ENCODE measurements at regions not wholly inside any gene's neighbourhood (a gene's known extent, or its start where the extent isn't known, plus 50 kb on each side); places are given as distances from the start of the nearest gene placed in this dataset.
"Not testable (repeated sequence)": the region's sequence is repeated elsewhere in the genome, so short reads cannot be mapped to it uniquely, and the experiment has no call there.

DNA sequence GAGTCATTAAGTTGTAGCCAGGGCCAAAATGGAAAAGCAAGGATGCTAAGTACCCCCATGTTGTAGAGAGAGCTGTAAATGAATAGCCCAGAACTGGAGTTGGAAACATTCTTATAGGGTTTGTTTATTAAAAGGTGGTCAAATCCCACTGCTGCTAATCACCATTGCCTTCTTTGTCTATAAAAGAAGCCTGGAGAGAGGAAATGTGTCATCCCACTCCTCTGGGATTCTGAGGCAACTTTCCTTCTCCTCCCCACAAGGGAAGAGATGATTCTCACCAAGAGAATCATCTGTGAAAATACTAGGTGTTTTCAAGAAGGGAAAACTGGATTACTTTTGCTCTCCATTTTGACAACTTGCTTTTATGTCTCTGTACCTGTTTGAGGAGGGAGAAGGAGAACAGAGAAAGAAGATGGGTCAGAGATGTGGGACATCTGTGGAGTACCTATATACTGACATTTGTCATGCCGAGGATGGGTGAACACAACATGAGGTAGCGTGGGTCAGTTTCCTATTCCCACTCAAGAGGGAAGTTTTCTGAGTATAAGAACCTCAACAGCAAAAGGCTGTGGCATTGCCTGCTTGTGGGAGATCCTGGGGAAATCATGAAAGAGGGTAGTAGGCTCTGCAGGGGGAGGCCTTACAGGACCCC is 262.2 kb downstream of the KIF20B start:
- H3K9me3 Mint-ChIP-seq = no peaks in the 10 kb centered on the region
- H3K36me3 Mint-ChIP-seq (ENCODE audit: low read depth) = no peaks in the 10 kb centered on the region
- H3K4me3 Mint-ChIP-seq = no peak overlapping the region
- intact Hi-C loops (cut with micrococcal nuclease) = no loop called here
- no peak overlapping the region for H3K27ac Mint-ChIP-seq
- no peaks in the 10 kb centered on the region for H3K4me1 Mint-ChIP-seq (ENCODE audit: low read depth)
- peaks cover 5% of the 10 kb centered on the region for H3K27me3 Mint-ChIP-seq (ENCODE audit: insufficient read depth)
- DNase-seq (ENCODE audit: low spot score) = no peak

DNA sequence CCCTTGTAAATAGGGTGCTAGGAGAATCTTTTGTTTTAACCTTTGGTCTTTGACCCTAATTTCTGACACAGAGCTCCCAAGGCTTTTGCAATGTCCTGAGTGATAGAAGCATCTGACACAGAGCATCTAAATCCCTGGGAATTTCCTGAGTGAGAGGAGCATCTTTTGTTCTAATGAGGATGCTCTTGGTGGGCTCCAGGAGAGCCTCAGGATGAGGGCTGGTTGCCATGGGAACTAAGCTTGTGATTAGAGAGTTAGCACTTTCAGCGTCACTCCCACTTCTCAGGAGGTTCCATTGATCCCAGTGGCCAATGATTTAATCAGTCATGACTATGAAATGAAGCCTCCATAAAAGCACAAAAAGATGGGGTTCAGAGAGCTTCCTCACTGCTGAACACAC is 264.8 kb downstream of the KIF20B start:
- intact Hi-C loops (cut with micrococcal nuclease) = no loop called here
- H3K9me3 Mint-ChIP-seq = no peaks in the 10 kb centered on the region
- no peak overlapping the region for H3K4me3 Mint-ChIP-seq
- H3K4me1 Mint-ChIP-seq (ENCODE audit: low read depth) = no peaks in the 10 kb centered on the region
- no peaks in the 10 kb centered on the region for H3K36me3 Mint-ChIP-seq (ENCODE audit: low read depth)
- peaks cover 5% of the 10 kb centered on the region for H3K27me3 Mint-ChIP-seq (ENCODE audit: insufficient read depth)
- DNase-seq (ENCODE audit: low spot score) = no peak
- H3K27ac Mint-ChIP-seq = no peak overlapping the region

DNA sequence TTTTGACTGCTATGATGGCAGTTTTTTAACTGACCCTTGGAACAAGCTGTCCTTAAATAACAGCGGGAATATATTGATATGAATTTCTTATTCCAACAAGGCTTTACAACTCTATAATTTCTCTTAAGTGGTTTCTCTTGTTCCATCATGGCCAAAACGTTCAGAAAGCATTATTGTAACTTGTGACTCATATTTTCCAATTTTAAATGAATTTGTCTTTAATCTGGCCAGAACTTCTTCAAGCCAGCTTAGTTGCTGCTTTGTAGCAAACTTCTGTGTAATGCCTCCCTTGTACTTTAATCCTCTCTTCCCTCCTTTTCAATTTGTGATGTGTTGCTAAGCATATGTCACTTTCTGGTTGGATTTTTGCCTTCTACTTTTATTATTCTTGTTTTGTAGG is 271.9 kb downstream of the KIF20B start:
- H3K4me1 Mint-ChIP-seq (ENCODE audit: low read depth) = no peaks in the 10 kb centered on the region
- H3K9me3 Mint-ChIP-seq = no peaks in the 10 kb centered on the region
- H3K4me3 Mint-ChIP-seq = no peak overlapping the region
- DNase-seq (ENCODE audit: low spot score) = no peak
- no peaks in the 10 kb centered on the region for H3K36me3 Mint-ChIP-seq (ENCODE audit: low read depth)
- intact Hi-C loops (cut with micrococcal nuclease) = no loop called here
- H3K27me3 Mint-ChIP-seq (ENCODE audit: insufficient read depth) = peaks cover 3% of the 10 kb centered on the region
- H3K27ac Mint-ChIP-seq = no peak overlapping the region

DNA sequence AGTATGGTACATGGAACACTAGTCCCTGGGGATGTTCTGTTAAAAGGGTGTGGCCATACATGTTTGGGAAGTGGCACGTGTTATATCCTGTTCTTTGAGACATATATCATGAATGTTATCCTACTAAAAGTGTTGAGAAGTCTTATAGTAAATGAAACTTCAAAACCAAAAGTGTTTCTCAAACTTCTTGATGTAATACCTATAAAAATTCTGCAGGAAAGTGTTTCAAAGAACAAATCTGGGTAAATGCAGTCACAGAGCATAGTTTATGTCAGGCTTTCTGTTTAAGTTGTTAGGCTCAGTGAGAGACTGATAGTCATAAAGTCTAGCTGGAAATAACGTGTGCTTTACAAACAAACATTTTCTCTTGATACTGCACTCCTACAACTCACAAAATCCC is 273.7 kb downstream of the KIF20B start:
- H3K9me3 Mint-ChIP-seq = no peaks in the 10 kb centered on the region
- intact Hi-C loops (cut with micrococcal nuclease) = no loop called here
- H3K36me3 Mint-ChIP-seq (ENCODE audit: low read depth) = no peaks in the 10 kb centered on the region
- peaks cover 3% of the 10 kb centered on the region for H3K27me3 Mint-ChIP-seq (ENCODE audit: insufficient read depth)
- no peak overlapping the region for H3K4me3 Mint-ChIP-seq
- no peaks in the 10 kb centered on the region for H3K4me1 Mint-ChIP-seq (ENCODE audit: low read depth)
- DNase-seq (ENCODE audit: low spot score) = no peak
- H3K27ac Mint-ChIP-seq = no peak overlapping the region

DNA sequence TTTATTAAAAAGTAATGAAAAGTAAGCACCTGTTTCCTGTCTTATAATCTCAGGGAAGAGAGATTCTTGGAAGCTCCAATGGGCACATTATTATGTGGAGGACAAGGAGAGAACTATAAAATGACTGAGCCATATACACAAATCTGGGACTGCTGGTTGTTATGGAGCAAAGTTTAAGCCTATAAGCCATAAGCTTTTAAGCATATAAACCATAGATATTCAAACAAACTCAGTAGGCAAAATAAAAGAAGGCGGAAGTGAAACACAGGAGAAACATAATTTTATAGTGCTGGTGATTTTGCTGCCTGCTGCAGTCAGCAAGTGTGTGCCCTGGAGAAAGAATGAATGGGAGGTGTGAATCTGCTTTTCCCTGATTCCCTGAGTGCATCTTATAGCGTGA is 274.4 kb downstream of the KIF20B start:
- no peak for DNase-seq (ENCODE audit: low spot score)
- no peaks in the 10 kb centered on the region for H3K4me1 Mint-ChIP-seq (ENCODE audit: low read depth)
- no peak overlapping the region for H3K27ac Mint-ChIP-seq
- H3K4me3 Mint-ChIP-seq = no peak overlapping the region
- H3K9me3 Mint-ChIP-seq = no peaks in the 10 kb centered on the region
- peaks cover 3% of the 10 kb centered on the region for H3K27me3 Mint-ChIP-seq (ENCODE audit: insufficient read depth)
- intact Hi-C loops (cut with micrococcal nuclease) = no loop called here
- no peaks in the 10 kb centered on the region for H3K36me3 Mint-ChIP-seq (ENCODE audit: low read depth)

DNA sequence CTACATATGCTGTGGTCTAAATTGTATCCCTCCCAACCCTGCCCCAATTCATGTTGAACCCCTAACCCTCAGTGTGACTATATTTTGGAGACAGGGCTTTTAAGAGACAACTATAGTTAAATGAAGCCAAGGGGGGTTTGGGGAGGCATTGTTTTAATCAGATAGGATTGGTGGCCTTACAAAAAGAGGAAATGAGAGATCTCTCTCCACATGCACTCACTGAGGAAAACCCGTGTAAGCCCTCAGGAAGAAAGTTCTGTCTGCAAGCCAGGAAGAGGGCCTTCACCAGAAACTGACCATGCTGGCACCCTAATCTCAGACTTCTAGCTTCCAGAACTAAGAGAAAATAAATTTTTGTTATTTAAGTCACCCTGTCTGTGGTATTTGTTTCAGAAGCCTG is 276.7 kb downstream of the KIF20B start:
- H3K36me3 Mint-ChIP-seq (ENCODE audit: low read depth) = no peaks in the 10 kb centered on the region
- no peak overlapping the region for H3K4me3 Mint-ChIP-seq
- intact Hi-C loops (cut with micrococcal nuclease) = no loop called here
- no peaks in the 10 kb centered on the region for H3K27me3 Mint-ChIP-seq (ENCODE audit: insufficient read depth)
- H3K4me1 Mint-ChIP-seq (ENCODE audit: low read depth) = no peaks in the 10 kb centered on the region
- no peak for DNase-seq (ENCODE audit: low spot score)
- no peak overlapping the region for H3K27ac Mint-ChIP-seq
- no peaks in the 10 kb centered on the region for H3K9me3 Mint-ChIP-seq

DNA sequence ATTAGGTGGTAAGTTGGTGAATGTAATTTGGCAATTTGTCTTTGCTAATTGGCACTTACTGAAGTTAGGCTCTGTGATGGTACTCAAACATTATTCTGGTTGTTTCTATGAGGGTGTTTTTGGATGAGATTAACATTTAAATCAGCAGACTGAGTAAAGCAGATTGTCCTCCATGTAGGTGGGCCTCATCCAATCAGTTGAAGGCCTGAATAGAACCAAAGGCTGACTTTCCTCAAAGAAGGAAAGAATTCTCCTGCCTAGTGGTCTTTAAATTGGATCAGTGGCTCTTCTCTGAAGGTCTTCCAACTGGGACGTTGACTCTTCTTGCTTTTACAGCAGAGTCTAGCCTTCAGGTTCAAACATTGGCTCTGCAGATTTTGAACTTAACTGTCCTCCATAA is 278.3 kb downstream of the KIF20B start:
- no peaks in the 10 kb centered on the region for H3K9me3 Mint-ChIP-seq
- H3K27me3 Mint-ChIP-seq (ENCODE audit: insufficient read depth) = no peaks in the 10 kb centered on the region
- no peaks in the 10 kb centered on the region for H3K4me1 Mint-ChIP-seq (ENCODE audit: low read depth)
- intact Hi-C loops (cut with micrococcal nuclease) = no loop called here
- H3K36me3 Mint-ChIP-seq (ENCODE audit: low read depth) = no peaks in the 10 kb centered on the region
- no peak for DNase-seq (ENCODE audit: low spot score)
- H3K27ac Mint-ChIP-seq = no peak overlapping the region
- no peak overlapping the region for H3K4me3 Mint-ChIP-seq

DNA sequence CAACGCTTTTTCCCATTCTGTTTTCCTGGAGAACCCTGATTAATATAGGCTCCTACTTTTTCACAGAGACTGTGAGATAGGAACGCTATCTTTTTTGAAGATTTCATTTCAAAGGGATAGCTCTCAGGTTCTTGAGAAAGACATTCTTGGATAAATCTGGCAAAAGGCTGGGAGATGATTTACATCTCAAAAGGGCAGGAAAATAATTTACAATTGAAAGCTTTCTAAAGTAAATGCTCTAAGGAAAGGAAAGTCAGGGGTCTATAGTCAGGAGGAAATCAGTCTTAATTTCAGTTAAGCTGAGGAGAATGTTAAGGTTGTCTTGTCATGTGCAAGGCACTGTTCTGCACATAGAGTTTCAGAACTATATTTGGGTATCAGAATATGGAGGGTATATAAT is 278.8 kb downstream of the KIF20B start:
- Mint-ChIP-seq H3K27ac (no peak overlapping the region), H3K4me3 (no peak overlapping the region), H3K4me1 (ENCODE audit: low read depth) (no peaks in the 10 kb centered on the region), H3K36me3 (ENCODE audit: low read depth) (no peaks in the 10 kb centered on the region), H3K9me3 (no peaks in the 10 kb centered on the region), H3K27me3 (ENCODE audit: insufficient read depth) (no peaks in the 10 kb centered on the region)
- intact Hi-C loops (cut with micrococcal nuclease) = no loop called here
- DNase-seq (ENCODE audit: low spot score) = no peak

DNA sequence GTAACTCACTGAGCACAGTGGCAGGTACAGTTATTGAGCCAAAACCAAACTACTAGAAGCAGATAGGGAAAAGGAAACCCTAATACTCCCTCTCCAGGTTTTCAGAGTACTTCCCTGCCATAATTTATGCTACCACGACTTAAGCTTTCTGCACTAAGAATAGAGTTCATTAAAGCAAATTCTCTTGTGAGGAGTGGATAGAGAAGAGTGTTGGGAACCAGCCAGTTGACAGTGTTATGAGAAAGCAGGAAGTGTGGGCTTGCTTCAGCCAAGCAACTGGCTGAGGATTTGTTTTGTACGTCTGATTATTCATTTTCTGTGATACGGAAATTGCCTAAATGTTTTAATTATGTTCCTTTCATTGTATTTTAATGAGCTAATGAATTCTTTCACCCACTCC is 280.5 kb downstream of the KIF20B start:
- H3K9me3 Mint-ChIP-seq = no peaks in the 10 kb centered on the region
- no peak overlapping the region for H3K27ac Mint-ChIP-seq
- H3K27me3 Mint-ChIP-seq (ENCODE audit: insufficient read depth) = no peaks in the 10 kb centered on the region
- DNase-seq (ENCODE audit: low spot score) = no peak
- no peaks in the 10 kb centered on the region for H3K4me1 Mint-ChIP-seq (ENCODE audit: low read depth)
- intact Hi-C loops (cut with micrococcal nuclease) = no loop called here
- no peaks in the 10 kb centered on the region for H3K36me3 Mint-ChIP-seq (ENCODE audit: low read depth)
- H3K4me3 Mint-ChIP-seq = no peak overlapping the region

DNA sequence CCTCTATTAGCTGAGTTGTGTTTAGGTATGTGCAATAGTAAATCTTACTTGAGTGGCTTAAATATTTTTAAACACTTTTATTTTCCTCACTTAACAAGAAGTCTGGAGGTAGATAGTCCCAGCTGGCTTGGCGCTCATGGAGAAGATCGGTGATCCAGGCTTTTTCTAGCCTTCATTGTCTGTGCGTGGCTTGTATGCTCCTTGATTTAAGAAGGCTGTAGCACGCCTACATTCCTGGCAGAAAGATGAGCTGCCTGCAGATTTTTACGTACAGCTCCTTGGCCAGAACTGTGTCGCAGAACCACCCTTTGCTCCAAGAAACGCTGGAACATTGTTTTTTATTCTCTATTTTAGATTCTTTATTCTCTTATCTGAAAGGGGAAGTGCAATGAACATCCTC is 284.1 kb downstream of the KIF20B start:
- H3K4me1 Mint-ChIP-seq (ENCODE audit: low read depth) = no peaks in the 10 kb centered on the region
- H3K36me3 Mint-ChIP-seq (ENCODE audit: low read depth) = no peaks in the 10 kb centered on the region
- DNase-seq (ENCODE audit: low spot score) = no peak
- H3K4me3 Mint-ChIP-seq = no peak overlapping the region
- no peaks in the 10 kb centered on the region for H3K9me3 Mint-ChIP-seq
- H3K27ac Mint-ChIP-seq = no peak overlapping the region
- intact Hi-C loops (cut with micrococcal nuclease) = no loop called here
- H3K27me3 Mint-ChIP-seq (ENCODE audit: insufficient read depth) = peaks cover 2% of the 10 kb centered on the region

DNA sequence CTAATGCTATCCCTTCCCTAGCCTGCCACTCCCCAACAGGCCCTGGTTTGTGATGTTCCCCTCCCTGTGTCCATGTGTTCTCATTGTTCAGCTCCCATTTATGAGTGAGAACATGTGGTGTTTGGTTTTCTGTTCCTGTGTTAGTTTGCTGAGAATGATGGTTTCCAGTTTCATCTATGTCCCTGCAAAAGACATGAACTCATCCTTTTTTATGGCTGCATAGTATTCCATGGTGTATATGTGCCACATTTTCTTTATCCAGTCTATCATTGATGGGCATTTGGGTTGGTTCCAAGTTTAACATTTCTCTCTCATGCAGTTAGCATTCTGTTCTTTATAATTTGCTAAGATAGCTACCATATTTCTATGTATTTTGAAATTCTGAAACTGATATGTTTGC is 287.0 kb downstream of the KIF20B start:
- DNase-seq (ENCODE audit: low spot score); intact Hi-C loops (cut with micrococcal nuclease); H3K4me3 Mint-ChIP-seq; H3K9me3 Mint-ChIP-seq; H3K36me3 Mint-ChIP-seq (ENCODE audit: low read depth); H3K27me3 Mint-ChIP-seq (ENCODE audit: insufficient read depth); H3K4me1 Mint-ChIP-seq (ENCODE audit: low read depth); H3K27ac Mint-ChIP-seq: not testable (repeated sequence)

DNA sequence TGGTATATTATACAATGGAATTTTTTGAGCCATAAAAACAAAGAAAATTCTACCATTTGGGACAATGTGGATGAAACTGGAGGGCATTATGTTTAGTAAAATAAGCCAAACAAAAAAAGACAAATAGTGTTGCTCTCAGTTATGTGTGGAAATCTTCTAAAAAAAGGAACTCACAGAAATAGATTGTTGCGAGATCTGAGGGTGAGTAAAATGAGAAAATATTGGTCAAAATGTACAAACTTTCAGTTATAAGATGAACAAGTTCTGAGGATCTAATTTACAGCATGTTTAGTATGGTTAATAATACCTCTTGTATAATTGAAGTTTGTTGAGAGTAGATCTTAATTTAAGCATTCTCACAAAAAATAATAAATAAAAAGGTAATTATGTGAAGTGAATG is 291.2 kb downstream of the KIF20B start:
- Mint-ChIP-seq H3K9me3 (no peaks in the 10 kb centered on the region), H3K4me3 (no peak overlapping the region), H3K27me3 (ENCODE audit: insufficient read depth) (no peaks in the 10 kb centered on the region), H3K4me1 (ENCODE audit: low read depth) (no peaks in the 10 kb centered on the region), H3K36me3 (ENCODE audit: low read depth) (no peaks in the 10 kb centered on the region), H3K27ac (no peak overlapping the region)
- intact Hi-C loops (cut with micrococcal nuclease) = no loop called here
- DNase-seq (ENCODE audit: low spot score) = no peak

DNA sequence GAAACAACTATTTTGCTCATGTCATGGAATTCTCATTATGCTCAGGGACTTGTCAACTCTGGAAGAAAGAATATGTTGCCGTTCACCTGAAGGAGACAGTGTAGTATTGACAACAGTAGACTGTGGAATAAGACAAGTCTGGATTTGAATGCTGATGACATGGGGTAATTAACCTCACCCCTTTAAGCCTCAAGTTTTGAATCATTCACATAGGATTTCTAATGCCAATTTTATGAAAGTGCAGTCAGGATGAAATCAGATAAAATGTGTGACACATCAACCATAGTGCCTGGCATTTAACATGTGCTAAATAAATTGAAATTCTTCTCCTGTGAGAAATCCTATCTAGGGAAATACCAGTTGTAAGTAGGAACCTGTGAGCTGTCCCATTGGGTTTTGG is 305.8 kb downstream of the KIF20B start:
- no peaks in the 10 kb centered on the region for H3K36me3 Mint-ChIP-seq (ENCODE audit: low read depth)
- no peaks in the 10 kb centered on the region for H3K27me3 Mint-ChIP-seq (ENCODE audit: insufficient read depth)
- intact Hi-C loops (cut with micrococcal nuclease) = no loop called here

DNA sequence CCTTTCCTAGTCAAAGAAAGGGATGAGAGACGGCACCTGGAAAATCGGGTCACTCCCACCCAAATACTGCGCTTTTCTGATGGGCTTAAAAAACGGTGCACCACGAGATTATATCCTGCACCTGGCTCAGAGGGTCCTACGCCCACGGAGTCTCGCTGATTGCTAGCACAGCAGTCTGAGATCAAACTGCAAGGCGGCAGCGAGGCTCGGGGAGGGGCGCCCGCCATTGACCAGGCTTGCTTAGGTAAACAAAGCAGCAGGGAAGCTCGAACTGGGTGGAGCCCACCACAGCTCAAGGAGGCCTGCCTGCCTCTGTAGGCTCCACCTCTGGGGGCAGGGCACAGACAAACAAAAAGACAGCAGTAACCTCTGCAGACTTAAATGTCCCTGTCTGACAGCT is 309.9 kb downstream of the KIF20B start:
- H3K36me3 Mint-ChIP-seq (ENCODE audit: low read depth); H3K27me3 Mint-ChIP-seq (ENCODE audit: insufficient read depth); H3K4me3 Mint-ChIP-seq; intact Hi-C loops (cut with micrococcal nuclease); H3K27ac Mint-ChIP-seq; H3K4me1 Mint-ChIP-seq (ENCODE audit: low read depth); H3K9me3 Mint-ChIP-seq; DNase-seq (ENCODE audit: low spot score): not testable (repeated sequence)

More for the DNA sequence above, 305.8 kb downstream of the KIF20B start:
- Mint-ChIP-seq H3K4me3 (no peak overlapping the region), H3K9me3 (no peaks in the 10 kb centered on the region), H3K4me1 (ENCODE audit: low read depth) (no peaks in the 10 kb centered on the region), H3K27ac (no peak overlapping the region)
- no peak for DNase-seq (ENCODE audit: low spot score)
